ENCODE measurements at regions not wholly inside any gene's neighbourhood (a gene's known extent, or its start where the extent isn't known, plus 50 kb on each side); places are given as distances from the start of the nearest gene placed in this dataset.
A peak's percentile ranks its signal among the peaks of the same experiment; 100 is the strongest.

DNA sequence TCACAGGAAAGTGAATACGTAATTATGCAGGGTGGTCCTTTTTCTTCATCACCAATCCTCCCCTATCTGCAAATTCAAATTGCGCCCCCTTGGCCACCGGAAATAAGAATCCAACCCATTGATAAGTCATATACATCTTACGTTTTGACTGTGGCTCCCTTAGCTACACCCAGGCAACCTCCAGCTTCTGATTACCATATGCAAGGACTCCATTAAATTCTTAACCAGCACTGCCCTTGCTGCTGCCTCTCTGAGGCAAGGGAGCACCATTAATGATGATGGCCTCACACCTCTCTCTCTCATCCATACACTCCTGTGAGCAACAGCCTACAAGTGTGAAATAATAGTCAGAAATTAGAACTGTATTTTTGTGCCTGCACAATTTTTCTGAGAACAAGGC, 106.0 kb upstream of the NOCT start:
- Histone ChIP-seq H2AFZ (peak overlapping the region; percentile 69), H3K4me2 (ENCODE audit: low read length) (no peak overlapping the region), H3K4me3 (ENCODE audit: low read depth, low read length) (no peak overlapping the region), H3K36me3 (ENCODE audit: control insufficient read depth, insufficient read depth, low read length) (no peaks in the 10 kb centered on the region), H3K79me2 (no peaks in the 10 kb centered on the region), H3K9ac (no peak overlapping the region), H3K9me3 (ENCODE audit: control insufficient read depth, low read length) (no peaks in the 10 kb centered on the region), H3K27ac (peak overlapping the region; percentile 100), H3K4me1 (peaks cover 45% of the 10 kb centered on the region), H3K27me3 (ENCODE audit: control insufficient read depth, insufficient read depth, low read length) (no peaks in the 10 kb centered on the region)
- TF ChIP-seq, protein P1, sequence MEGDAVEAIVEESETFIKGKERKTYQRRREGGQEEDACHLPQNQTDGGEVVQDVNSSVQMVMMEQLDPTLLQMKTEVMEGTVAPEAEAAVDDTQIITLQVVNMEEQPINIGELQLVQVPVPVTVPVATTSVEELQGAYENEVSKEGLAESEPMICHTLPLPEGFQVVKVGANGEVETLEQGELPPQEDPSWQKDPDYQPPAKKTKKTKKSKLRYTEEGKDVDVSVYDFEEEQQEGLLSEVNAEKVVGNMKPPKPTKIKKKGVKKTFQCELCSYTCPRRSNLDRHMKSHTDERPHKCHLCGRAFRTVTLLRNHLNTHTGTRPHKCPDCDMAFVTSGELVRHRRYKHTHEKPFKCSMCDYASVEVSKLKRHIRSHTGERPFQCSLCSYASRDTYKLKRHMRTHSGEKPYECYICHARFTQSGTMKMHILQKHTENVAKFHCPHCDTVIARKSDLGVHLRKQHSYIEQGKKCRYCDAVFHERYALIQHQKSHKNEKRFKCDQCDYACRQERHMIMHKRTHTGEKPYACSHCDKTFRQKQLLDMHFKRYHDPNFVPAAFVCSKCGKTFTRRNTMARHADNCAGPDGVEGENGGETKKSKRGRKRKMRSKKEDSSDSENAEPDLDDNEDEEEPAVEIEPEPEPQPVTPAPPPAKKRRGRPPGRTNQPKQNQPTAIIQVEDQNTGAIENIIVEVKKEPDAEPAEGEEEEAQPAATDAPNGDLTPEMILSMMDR (IDR thresholded peaks at IDR 0.05): no peak

GRCh38 chr4:138908134-138908533, 107.4 kb upstream of the NOCT start:
- H3K27ac ChIP-seq: peak overlapping the region; percentile 100
- no peak overlapping the region for H3K4me3 ChIP-seq (ENCODE audit: low read depth, low read length)
- TF ChIP-seq, protein P1 (IDR thresholded peaks at IDR 0.05): no peak
- peaks cover 39% of the 10 kb centered on the region for H3K4me1 ChIP-seq
- no peak overlapping the region for H3K4me2 ChIP-seq (ENCODE audit: low read length)
- H3K9ac ChIP-seq: no peak overlapping the region
- H3K9me3 ChIP-seq (ENCODE audit: control insufficient read depth, low read length): no peaks in the 10 kb centered on the region
- H3K27me3 ChIP-seq (ENCODE audit: control insufficient read depth, insufficient read depth, low read length): no peaks in the 10 kb centered on the region
- no peaks in the 10 kb centered on the region for H3K79me2 ChIP-seq
- H3K36me3 ChIP-seq (ENCODE audit: control insufficient read depth, insufficient read depth, low read length): no peaks in the 10 kb centered on the region
- H2AFZ ChIP-seq: peak overlapping the region; percentile 69

GRCh38 chr4:138907174-138907573, 108.4 kb upstream of the NOCT start:
- Histone ChIP-seq H3K27me3 (ENCODE audit: control insufficient read depth, insufficient read depth, low read length) (no peaks in the 10 kb centered on the region), H3K9ac (no peak overlapping the region), H3K4me1 (peaks cover 30% of the 10 kb centered on the region), H3K9me3 (ENCODE audit: control insufficient read depth, low read length) (no peaks in the 10 kb centered on the region), H3K36me3 (ENCODE audit: control insufficient read depth, insufficient read depth, low read length) (no peaks in the 10 kb centered on the region), H3K27ac (peak overlapping the region; percentile 100), H3K4me2 (ENCODE audit: low read length) (no peak overlapping the region), H2AFZ (peak overlapping the region; percentile 28), H3K4me3 (ENCODE audit: low read depth, low read length) (no peak overlapping the region), H3K79me2 (no peaks in the 10 kb centered on the region)
- TF ChIP-seq, protein P1 (IDR thresholded peaks at IDR 0.05): no peak

DNA sequence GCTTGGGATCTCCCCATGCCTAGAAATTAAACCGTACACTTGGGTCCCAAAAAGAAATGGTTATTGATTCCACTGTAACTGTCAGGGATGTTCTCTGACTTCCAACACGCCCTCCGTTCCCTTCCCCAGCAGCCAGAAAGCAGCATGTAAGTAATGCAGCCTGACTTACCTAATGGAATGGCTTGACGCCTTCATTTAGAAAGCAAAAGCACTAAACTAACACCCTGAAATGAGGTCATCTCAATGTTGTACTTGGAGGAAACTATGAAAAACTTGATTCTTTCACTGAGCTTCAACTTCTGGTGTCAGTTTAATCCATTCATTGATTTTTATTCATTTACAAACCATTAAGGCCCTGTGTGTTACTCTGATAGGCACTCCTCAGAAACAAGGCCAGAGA, 110.8 kb upstream of the NOCT start:
- TF ChIP-seq, protein P1 (IDR thresholded peaks at IDR 0.05): no peak
- H3K36me3 ChIP-seq (ENCODE audit: control insufficient read depth, insufficient read depth, low read length): no peaks in the 10 kb centered on the region
- H2AFZ ChIP-seq: no peak overlapping the region
- no peaks in the 10 kb centered on the region for H3K9me3 ChIP-seq (ENCODE audit: control insufficient read depth, low read length)
- H3K4me3 ChIP-seq (ENCODE audit: low read depth, low read length): no peak overlapping the region
- H3K4me1 ChIP-seq: peaks cover 15% of the 10 kb centered on the region
- peak overlapping the region; percentile 36 for H3K27ac ChIP-seq
- H3K4me2 ChIP-seq (ENCODE audit: low read length): no peak overlapping the region
- no peak overlapping the region for H3K9ac ChIP-seq
- H3K27me3 ChIP-seq (ENCODE audit: control insufficient read depth, insufficient read depth, low read length): no peaks in the 10 kb centered on the region
- no peaks in the 10 kb centered on the region for H3K79me2 ChIP-seq

GRCh38 chr4:138903185-138903584, 112.4 kb upstream of the NOCT start:
- H3K27me3 ChIP-seq (ENCODE audit: control insufficient read depth, insufficient read depth, low read length): no peaks in the 10 kb centered on the region

More at GRCh38 chr4:138903185-138903584, 112.4 kb upstream of the NOCT start:
- H3K4me2 ChIP-seq (ENCODE audit: low read length): no peak overlapping the region
- H3K36me3 ChIP-seq (ENCODE audit: control insufficient read depth, insufficient read depth, low read length): no peaks in the 10 kb centered on the region
- no peaks in the 10 kb centered on the region for H3K79me2 ChIP-seq
- TF ChIP-seq, protein P1 (IDR thresholded peaks at IDR 0.05): no peak
- no peaks in the 10 kb centered on the region for H3K9me3 ChIP-seq (ENCODE audit: control insufficient read depth, low read length)
- H3K27ac ChIP-seq: peak overlapping the region; percentile 11
- no peak overlapping the region for H2AFZ ChIP-seq
- H3K9ac ChIP-seq: no peak overlapping the region
- H3K4me1 ChIP-seq: peaks cover 15% of the 10 kb centered on the region
- H3K4me3 ChIP-seq (ENCODE audit: low read depth, low read length): no peak overlapping the region

Data from parathyroid adenoma (tissue), 2 donors.